K562 (cell line): ENCODE measurements at regions not wholly inside any gene's neighbourhood (a gene's known extent, or its start where the extent isn't known, plus 50 kb on each side); places are given as distances from the start of the nearest gene placed in this dataset.

Experiments
- ATAC-seq: fragments of 200-7000 bp; cut with Tn5 transposase; 3 replicates; pipeline ENCODE4 v1.9.1; 2020; ENCODE audit warnings: moderate library complexity
- BruUV-seq: library from RNA; stranded (reverse); fragments of 400-500 nt; replicated peaks from 2 replicates; lab custom pipeline; 2021; lab: Mats Ljungman, UMichigan
- CTCF ChIA-PET: fragments of 300-600 bp; formaldehyde crosslinking; extraction: SDS; loops from one replicate; lab custom pipeline; 2021; ENCODE audit warnings: low intra/inter-chr PET ratio; lab: Yijun Ruan, JAX
- POLR2A ChIA-PET: fragments of 300-600, 350-650 bp; sonication (Branson Sonifier 250); formaldehyde crosslinking; extraction: SDS; loops from one replicate; lab custom pipeline; 2021; ENCODE audit warnings: antibody characterized with exemption, inconsistent platforms; lab: Yijun Ruan, JAX
- DNase-seq, 4 experiments: peaks; one replicate each; pipeline versions ENCODE4 v3.0.0 to v3.0.0-alpha.2; 2011 to 2018; ENCODE audit warnings: low spot score in 3 of 4, mixed read lengths in 3 of 4; ENCODE audit errors: extremely low read depth in 1 of 4
- FAIRE-seq: peaks from 2 replicates; lab custom pipeline; 2011; peaks lifted over from hg19 to GRCh38; lab: Jason Lieb, UNC
- H2AFZ ChIP-seq: 2 replicates; pipeline ENCODE4 v1.6.0; 2011; ENCODE audit warnings: low read depth, low read length, control low read depth, inconsistent platforms
- H3K27ac ChIP-seq: fragments of 200-600 bp; 3 replicates; pipeline ENCODE4 v1.8.0; 2011; ENCODE audit warnings: low read depth, mild to moderate bottlenecking, control low read depth, inconsistent platforms, low read length, moderate library complexity, mixed read lengths; ENCODE audit errors: extremely low read depth
- H3K27me3 ChIP-seq, 2 experiments: fragments of 300-600 bp in 1 of 2; 2 replicates in 1 of 2; 3 replicates in 1 of 2; pipeline versions ENCODE4 v1.6.0 to v1.8.0; 2011; ENCODE audit warnings: inconsistent platforms in 2 of 2, low read length in 2 of 2, mild to moderate bottlenecking in 1 of 2, mixed read lengths in 1 of 2, moderate library complexity in 1 of 2; ENCODE audit not compliant: control insufficient read depth in 2 of 2, insufficient read depth in 2 of 2
- H3K36me3 ChIP-seq: fragments of 300-600 bp; 3 replicates; pipeline ENCODE4 v1.8.0; 2011; ENCODE audit warnings: mild to moderate bottlenecking, low read length, inconsistent platforms; ENCODE audit not compliant: control insufficient read depth, insufficient read depth
- H3K4me1 ChIP-seq, 2 experiments: fragments of 200-600 bp in 1 of 2; replicated peaks in 1 of 2; 2 replicates in 1 of 2; 3 replicates in 1 of 2; pipeline versions ENCODE4 v1.5.1 to v1.8.0; 2011; ENCODE audit warnings: inconsistent platforms in 2 of 2, low read length in 2 of 2, mild to moderate bottlenecking in 1 of 2, mixed read lengths in 1 of 2, moderate library complexity in 1 of 2; ENCODE audit not compliant: control insufficient read depth in 2 of 2, insufficient read depth in 2 of 2
- H3K4me2 ChIP-seq: 2 replicates; pipeline ENCODE4 v1.6.1; 2011; ENCODE audit warnings: low read length, control low read depth, inconsistent platforms, mixed read lengths; ENCODE audit not compliant: insufficient read depth
- H3K4me3 ChIP-seq: fragments of 200-600 bp; sonication (generic), shearing (Covaris generic); 2 replicates; pipeline ENCODE4 v1.5.1; 2016; ENCODE audit warnings: control low read depth, inconsistent platforms
- H3K79me2 ChIP-seq: fragments of 200-600 bp; 3 replicates; pipeline ENCODE4 v1.8.0; 2011; ENCODE audit warnings: low read length, inconsistent platforms; ENCODE audit not compliant: control insufficient read depth, insufficient read depth
- H3K9ac ChIP-seq, 2 experiments: 2 replicates each; pipeline versions ENCODE4 v1.6.0 to v1.6.1; 2011; ENCODE audit warnings: low read depth in 2 of 2, low read length in 2 of 2, control low read depth in 1 of 2, inconsistent platforms in 1 of 2, mild to moderate bottlenecking in 1 of 2, mixed read lengths in 1 of 2; ENCODE audit not compliant: insufficient read depth in 1 of 2
- H3K9me1 ChIP-seq: one replicate; pipeline ENCODE4 v1.6.0; 2011; ENCODE audit warnings: inconsistent platforms, mild to moderate bottlenecking, low read length, moderate library complexity; ENCODE audit not compliant: control insufficient read depth, insufficient read depth
- H3K9me3 ChIP-seq: replicated peaks from 2 replicates; pipeline ENCODE4 v1.5.1; 2011; ENCODE audit warnings: low read depth, low read length, inconsistent platforms; ENCODE audit not compliant: control insufficient read depth, insufficient read depth
- H4K20me1 ChIP-seq: replicated peaks from 2 replicates; pipeline ENCODE4 v1.6.1; 2011; ENCODE audit warnings: low read length, inconsistent platforms, mixed read lengths; ENCODE audit not compliant: control insufficient read depth, insufficient read depth
- HBP1 ChIP-seq: fragments of 450-650 bp; formaldehyde crosslinking; IDR thresholded peaks from 2 replicates; pipeline ENCODE4 v1.4.0; 2022; ENCODE audit warnings: missing genetic modification characterization
- ZBTB11 ChIP-seq, 3 experiments: fragments of 200-800 bp in 1 of 3; fragments of 250-450 bp in 1 of 3; fragments of 450-650 bp in 1 of 3; sonication (Bioruptor Pico) in 1 of 3; sonication (Bioruptor generic) in 1 of 3; formaldehyde crosslinking in 1 of 3; IDR thresholded peaks; 2 replicates each; pipeline versions ENCODE4 v1.6.1 to v1.8.0; 2016 to 2022; ENCODE audit warnings: mild to moderate bottlenecking in 2 of 3, missing genetic modification characterization in 2 of 3, missing compliant biosample characterization in 1 of 3, moderate library complexity in 1 of 3
- ZNF830 ChIP-seq: fragments of 250-450 bp; sonication (Bioruptor Pico); IDR thresholded peaks from 2 replicates; pipeline ENCODE4 v1.5.0; 2021; ENCODE audit warnings: mild to moderate bottlenecking
- WGBS: fragments of 100-300 bp; shearing (Covaris generic); methylation state at CpG from one replicate; pipeline ENCODE4 v1.1.6; 2016; ENCODE audit warnings: low coverage, mixed read lengths; ENCODE audit not compliant: insufficient coverage; ENCODE audit errors: missing lambda C conversion rate; 5-methylcytosine and 5-hydroxymethylcytosine counted together
- in situ Hi-C: fragments of 300-500 bp; cut with MboI; formaldehyde crosslinking; loops from 4 replicates; pipeline ENCODE4 v1.15.0; 2018; ENCODE audit warnings: inconsistent platforms, mixed read lengths
- intact Hi-C: fragments of 100-400 bp; cut with micrococcal nuclease; formaldehyde crosslinking; loops from 2 replicates; pipeline ENCODE4 v1.14.2; 2022

GRCh38 chr5:105168806-105169205 is 1606.2 kb upstream of the NUDT12 start (continued):
- no peak for TF ChIP-seq ZBTB11 (CRISPR knock-in tag; IDR thresholded peaks at IDR 0.05)
- TF ChIP-seq HBP1, result no peak

- 61% methylated on average over 3 of the region's 3 CpGs for WGBS
- Histone ChIP-seq H3K4me3 (no peak overlapping the region), H2AFZ (no peak overlapping the region), H3K9me3 (no peaks in the 10 kb centered on the region; the same call in 1 of the 2 replicates), H3K27me3 (no peaks in the 10 kb centered on the region), H4K20me1 (no peaks in the 10 kb centered on the region), H3K4me2 (no peak overlapping the region), H3K79me2 (no peaks in the 10 kb centered on the region), H3K27ac (no peak overlapping the region), H3K9me1 (no peaks in the 10 kb centered on the region), H3K9ac (no peak overlapping the region), H3K36me3 (no peaks in the 10 kb centered on the region)
- no peak for DNase-seq
- CTCF ChIA-PET, result no interaction called here
- in situ Hi-C loops, result no loop called here
- POLR2A ChIA-PET, result no interaction called here
- no peak for ATAC-seq
- BruUV-seq, result no TSS peak
- no peak for FAIRE-seq
- no peak for TF ChIP-seq ZNF830 (CRISPR knock-in tag)
- TF ChIP-seq, all 486 proteins: peak for 0
- intact Hi-C loops, result no loop called here
- H3K4me1 ChIP-seq, result no peaks in the 10 kb centered on the region
These were observed 1604.5 kb upstream of the NUDT12 start for GRCh38 chr5:105167092-105167491.
